IPS DF 19.7 (cell line): ENCODE measurements at regions not wholly inside any gene's neighbourhood (a gene's known extent, or its start where the extent isn't known, plus 50 kb on each side); places are given as distances from the start of the nearest gene placed in this dataset.
A peak's percentile ranks its signal among the peaks of the same experiment; 100 is the strongest.
"Not testable (repeated sequence)": the region's sequence is repeated elsewhere in the genome, so short reads cannot be mapped to it uniquely, and the experiment has no call there.

ENCODE experiments used
- DNase-seq: peaks from one replicate; pipeline ENCODE4 v3.0.0-alpha.2; 2013; ENCODE audit warnings: low read depth, low spot score

GRCh38 chr1:218494449-218494852 is 149.3 kb downstream of the TGFB2 start:
- peak; percentile 68 for DNase-seq

GRCh38 chr1:218495931-218496330 is 150.8 kb downstream of the TGFB2 start:
- no peak for DNase-seq

DNA sequence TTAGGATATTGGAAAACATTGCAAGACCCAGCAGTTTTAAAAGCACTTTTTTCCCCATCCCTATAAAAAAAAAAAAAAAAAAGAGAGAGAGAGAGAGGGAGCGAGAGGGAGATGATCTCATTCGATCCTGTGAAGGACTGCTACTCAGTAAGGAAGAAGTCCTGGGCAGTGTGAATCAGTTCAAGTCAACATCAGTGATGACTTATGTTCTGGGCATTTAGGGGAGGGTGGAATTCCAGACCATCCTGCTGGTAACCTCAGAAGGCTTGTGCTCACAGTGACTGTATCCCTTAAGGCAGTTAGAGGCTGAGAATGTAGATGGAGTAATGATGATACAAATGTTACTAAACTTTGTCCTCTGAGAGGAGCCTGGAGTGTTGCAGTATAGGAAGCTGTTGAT is 151.4 kb downstream of the TGFB2 start:
- DNase-seq, result no peak

DNA sequence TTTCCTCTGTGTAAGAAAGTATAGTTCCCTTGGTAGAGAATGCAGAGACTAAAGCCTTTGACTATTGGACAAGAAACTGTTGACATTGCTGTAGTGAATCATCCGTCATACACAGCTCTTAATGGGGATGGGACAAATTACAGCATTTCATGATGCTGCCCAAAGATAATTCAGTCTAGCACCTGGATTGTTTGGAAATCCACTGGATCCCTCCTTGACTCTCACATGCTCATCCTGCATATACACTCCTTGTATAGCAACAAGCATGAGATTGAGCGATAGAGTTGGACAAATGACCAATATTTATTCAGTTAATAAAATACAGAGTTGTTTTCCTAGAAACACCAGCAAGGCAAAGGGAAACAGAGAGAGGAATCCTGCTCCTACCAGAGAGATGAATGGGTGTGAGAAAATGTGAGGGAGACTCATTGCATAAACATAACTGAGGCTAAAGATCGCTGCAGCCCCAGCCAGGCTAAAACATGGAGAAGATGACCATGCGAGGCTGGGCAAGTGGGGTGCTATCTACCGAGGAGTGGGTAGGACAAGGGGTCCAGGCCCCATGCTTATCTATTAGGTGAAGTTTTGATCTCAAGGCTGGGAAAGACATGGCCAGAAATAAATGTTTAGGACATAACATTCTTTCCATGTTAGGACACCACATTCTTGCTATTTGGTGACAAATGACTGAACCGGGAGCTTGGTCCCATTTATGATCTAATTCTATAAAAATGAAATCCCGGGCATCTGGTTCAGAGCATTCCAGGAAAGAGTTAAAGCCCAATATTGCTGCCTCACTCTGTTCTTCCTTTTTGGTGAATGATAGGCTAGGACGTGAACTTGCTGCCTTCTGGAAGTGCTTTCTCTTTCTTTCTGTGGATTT is 153.2 kb downstream of the TGFB2 start:
- no peak for DNase-seq

GRCh38 chr1:218499011-218499691 is 154.0 kb downstream of the TGFB2 start:
- DNase-seq, result no peak

DNA sequence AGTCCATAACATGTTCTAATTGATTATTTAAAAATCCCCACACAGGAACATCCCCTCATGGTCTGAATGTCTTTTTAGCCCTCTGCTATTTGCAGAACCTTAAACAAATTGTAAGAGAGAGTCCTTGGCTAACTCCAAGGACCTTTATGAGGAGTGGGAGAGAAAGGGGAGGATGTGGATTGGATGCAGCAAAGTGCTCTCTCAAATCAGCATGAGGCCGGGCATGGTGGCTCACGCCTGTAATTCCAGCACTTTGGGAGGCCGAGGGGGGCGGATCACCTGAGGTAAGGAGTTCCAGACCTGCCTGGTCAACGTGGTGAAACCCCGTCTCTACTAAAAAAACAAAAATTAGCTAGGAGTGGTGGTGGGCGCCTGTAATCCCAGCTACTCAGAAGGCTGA is 154.8 kb downstream of the TGFB2 start:
- no peak for DNase-seq

- no peak for DNase-seq
Observed at GRCh38 chr1:218501161-218501560, 156.0 kb downstream of the TGFB2 start.

GRCh38 chr1:218502383-218502782 is 157.2 kb downstream of the TGFB2 start:
- DNase-seq, result no peak

- no peak for DNase-seq
Observed at GRCh38 chr1:218503102-218503501, 158.0 kb downstream of the TGFB2 start.

DNA sequence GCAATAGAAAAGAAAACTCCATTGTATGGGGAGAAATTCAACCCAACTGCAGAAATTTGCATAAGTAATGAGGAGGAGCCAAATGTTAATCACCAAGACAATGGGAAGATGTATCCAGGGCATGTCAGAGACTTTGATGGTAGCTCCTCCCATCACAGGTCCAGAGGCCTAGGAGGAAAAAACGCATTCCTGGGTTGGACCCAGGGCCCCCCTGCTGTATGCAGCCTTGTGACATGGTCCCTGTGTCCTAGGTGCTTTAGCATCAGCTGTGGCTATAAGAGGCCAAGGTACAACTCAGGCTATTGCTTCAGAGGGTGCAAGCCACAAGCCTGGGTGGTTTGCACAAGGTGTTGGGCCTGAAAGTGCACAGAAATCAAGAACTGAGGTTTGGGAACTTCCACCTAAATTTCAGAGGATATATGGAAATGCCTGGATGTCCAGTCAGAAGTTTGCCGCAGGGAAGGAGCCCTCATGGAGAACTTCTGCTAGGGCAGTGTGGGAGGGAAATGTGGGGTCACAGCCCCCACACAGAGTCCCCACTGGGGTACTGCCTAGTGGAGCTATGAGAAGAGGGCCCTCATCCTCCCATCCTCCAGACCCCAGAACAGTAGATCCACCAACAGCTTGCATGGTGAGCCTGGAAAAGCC is 162.3 kb downstream of the TGFB2 start:
- DNase-seq, result no peak

GRCh38 chr1:218510153-218510772 is 165.1 kb downstream of the TGFB2 start:
- no peak for DNase-seq

DNA sequence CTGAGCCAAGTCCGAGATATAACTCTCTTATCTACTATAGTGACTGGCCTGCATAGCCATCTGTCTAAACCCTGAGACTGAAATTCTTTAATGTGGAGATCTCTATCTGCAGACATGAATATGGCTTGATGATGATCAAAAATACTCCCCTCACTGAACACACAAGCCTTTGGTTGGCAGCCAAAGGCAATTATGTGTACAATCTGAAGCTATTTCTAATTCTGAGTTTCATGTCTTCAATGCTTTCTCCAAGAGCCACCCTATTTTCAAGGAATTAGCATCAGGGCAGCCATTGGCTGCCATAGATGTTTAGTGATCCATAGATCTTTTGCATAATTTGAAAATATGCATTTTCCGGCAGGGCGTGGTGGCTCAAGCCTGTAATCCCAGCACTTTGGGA is 168.2 kb downstream of the TGFB2 start:
- no peak for DNase-seq

- DNase-seq, result no peak
Observed at GRCh38 chr1:218514689-218515088, 169.6 kb downstream of the TGFB2 start.

DNA sequence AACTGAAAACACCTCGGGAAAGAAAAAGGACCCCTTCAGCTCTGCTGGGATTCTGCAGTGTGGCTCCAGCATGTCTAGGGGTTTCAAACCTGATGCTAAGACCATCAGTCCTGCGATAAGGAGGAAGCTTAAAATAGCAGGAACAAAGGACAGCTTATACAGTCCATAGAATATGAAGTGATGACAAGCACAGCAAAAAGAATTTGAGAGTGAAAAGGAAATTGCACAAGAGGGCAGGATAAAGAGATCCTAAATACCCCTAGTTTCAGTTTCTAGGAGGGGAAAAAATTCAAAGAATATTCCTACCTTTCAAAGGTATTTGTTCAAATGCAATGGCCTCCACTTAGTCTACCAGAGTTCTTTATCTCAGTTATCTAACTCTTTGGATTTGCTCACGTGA is 171.4 kb downstream of the TGFB2 start:
- DNase-seq, result no peak

DNA sequence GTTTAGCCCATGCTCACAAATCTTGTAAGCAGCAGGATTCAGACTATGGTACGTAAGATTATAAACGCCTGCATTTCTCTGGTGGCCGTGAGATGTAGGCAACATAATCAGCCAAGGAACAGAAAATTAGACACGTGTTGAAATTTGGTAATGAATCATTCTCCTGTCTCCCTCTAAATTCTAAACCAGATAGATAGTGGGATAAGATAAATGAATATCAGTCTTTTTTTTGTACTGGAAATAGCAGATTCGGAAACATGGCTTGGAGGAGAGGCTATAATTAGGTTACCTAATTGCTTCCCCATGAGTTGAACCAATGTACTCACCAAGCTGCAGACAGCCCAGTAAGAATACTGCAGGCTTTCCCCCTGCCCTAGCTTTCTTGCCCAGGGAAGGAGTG is 172.3 kb downstream of the TGFB2 start:
- DNase-seq, result no peak

GRCh38 chr1:218518216-218518740 is 173.1 kb downstream of the TGFB2 start:
- no peak for DNase-seq

GRCh38 chr1:218520646-218521045 is 175.5 kb downstream of the TGFB2 start:
- DNase-seq, result not testable (repeated sequence)

DNA sequence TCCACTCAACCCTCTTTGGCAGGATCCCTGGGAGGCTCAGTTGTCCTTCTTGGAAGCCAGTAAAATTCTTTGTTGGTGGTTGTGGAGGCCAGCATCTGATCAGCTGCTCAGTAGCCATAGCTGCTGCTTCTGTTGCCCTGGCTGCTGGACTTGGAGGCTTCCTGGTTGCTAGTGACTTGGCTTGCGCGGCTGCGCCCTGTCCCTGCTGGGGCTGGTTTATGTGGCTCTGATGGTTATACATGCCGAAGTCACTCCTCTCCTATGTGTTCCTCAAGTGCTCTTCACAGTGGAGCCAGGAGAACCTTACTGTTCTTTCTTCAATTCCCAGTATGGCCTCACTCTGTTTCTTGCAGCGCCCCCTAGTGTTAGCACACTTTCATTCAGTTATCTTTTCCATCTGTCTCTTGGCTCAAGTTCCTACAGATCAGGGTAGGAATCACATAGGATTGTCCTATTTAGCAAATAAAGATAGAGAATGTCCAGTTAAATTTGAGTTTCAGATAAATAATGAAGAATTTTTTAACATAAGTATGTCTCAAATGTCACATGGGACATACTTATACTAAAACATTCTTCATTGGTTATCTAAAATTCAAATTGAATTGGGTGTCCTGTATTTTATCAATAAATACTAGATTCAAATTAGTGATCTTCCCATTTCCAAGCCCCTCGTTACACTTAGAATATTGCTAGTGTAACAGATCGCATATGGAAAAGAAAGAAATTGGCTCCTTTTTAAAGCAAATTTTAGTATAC is 176.5 kb downstream of the TGFB2 start:
- peak; percentile 28 for DNase-seq

DNA sequence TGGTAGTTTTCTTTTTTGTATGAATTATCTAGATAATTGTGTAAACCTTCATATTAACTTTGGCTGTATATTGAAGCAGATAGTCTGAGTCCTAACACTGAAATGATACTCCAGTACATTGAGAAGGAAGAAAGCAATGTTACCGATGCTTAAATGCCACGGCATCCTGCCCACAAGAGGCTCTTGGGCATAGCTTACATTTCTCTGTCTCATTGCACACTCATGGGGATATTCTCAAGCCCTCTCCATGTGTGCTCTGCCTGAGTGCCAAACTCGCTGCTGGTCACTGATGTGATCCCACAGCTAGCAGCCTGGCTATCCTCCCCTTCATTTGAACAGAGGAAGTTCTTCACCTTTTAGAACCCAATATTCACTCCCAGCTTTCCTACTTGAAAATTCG is 179.4 kb downstream of the TGFB2 start:
- no peak for DNase-seq

DNA sequence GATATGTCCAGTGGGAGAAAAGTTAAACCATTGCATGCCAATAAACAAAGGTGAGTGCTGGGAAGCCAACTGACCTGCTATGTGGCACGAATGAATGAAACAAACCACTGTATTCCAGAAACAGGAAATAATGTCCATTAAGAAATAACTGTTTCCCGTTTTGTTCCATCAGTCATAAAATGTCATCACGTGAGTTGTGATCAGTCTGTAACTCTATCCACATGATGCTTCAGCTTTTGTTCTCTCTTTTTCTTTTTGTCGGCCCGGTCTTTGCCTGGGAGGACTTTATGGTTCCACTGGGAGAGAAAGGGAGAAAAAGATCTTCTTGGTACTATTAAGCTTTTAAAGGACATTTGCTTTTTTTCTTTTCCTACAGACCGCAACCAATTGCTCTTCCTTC is 179.9 kb downstream of the TGFB2 start:
- no peak for DNase-seq
